NCI-H226 (cell line): ENCODE measurements at regions not wholly inside any gene's neighbourhood (a gene's known extent, or its start where the extent isn't known, plus 50 kb on each side); places are given as distances from the start of the nearest gene placed in this dataset.
"Not testable (repeated sequence)": the region's sequence is repeated elsewhere in the genome, so short reads cannot be mapped to it uniquely, and the experiment has no call there.

ENCODE experiments used
- DNase-seq: peaks from one replicate; pipeline ENCODE4 v3.0.0-alpha.2; 2015

GRCh38 chr9:97096793-97097192 is 57.9 kb upstream of the CTSV start:
- no peak for DNase-seq

- DNase-seq = not testable (repeated sequence)
Observed at GRCh38 chr9:97089361-97089760, 50.4 kb upstream of the CTSV start.
